Heart left ventricle (tissue), 13 donors: ENCODE measurements at regions not wholly inside any gene's neighbourhood (a gene's known extent, or its start where the extent isn't known, plus 50 kb on each side); places are given as distances from the start of the nearest gene placed in this dataset.

Experiments used
- POLR2A ChIP-seq, 2 donors: fragments of 450-650 bp; IDR thresholded peaks; one replicate each; pipeline ENCODE4 v1.6.1; 2017; ENCODE audit warnings: antibody characterized with exemption in 2 of 2, mild to moderate bottlenecking in 2 of 2, moderate library complexity in 2 of 2
- TF ChIP-seq, protein P1 (sequence below), 12 donors: fragments of 200-600 bp; sonication (generic) in 4 of 12; IDR thresholded peaks; one replicate each; pipeline versions ENCODE4 v1.5.0 to v1.8.0; 2018 to 2022; ENCODE audit warnings: antibody characterized with exemption in 12 of 12, mild to moderate bottlenecking in 5 of 12
- donor health status: ischemic (EF 13 %, LVEDD 7.1; RV severe dilation, severe dysfunction).
- donor health status: DM: no; HTN: yes; CAD: no.
- donor health status: DM: no; HTN: no; CAD: no.
- donor health status: ischemic (EF 25% LVEDD 6.9; RV normal size, moderate dysfunction).
- donor health status: ischemic (EF 25% LVEDD 5.7; RV mildly dilated, moderate dysfunction).
- donor health status: ischemic (EF 35%, LVEDD 5.7; RV mildly dilated, moderate dysfunction).
- donor health status: nonischemic (EF 11% LVEDD 7.7; RV severe dilation, severe dysfunction).
- donor health status: DM: yes; HTN: yes; CAD: no.
- donor health status: PGD.
- donor health status: ischemic (EF 29% LVEDD 5.4; RV normal size, mild dysfunction).
- donor health status: nonischemic (EF 23%, LVEDD 6.1; RV moderate dilation, normal function).

- TF ChIP-seq, protein P1, sequence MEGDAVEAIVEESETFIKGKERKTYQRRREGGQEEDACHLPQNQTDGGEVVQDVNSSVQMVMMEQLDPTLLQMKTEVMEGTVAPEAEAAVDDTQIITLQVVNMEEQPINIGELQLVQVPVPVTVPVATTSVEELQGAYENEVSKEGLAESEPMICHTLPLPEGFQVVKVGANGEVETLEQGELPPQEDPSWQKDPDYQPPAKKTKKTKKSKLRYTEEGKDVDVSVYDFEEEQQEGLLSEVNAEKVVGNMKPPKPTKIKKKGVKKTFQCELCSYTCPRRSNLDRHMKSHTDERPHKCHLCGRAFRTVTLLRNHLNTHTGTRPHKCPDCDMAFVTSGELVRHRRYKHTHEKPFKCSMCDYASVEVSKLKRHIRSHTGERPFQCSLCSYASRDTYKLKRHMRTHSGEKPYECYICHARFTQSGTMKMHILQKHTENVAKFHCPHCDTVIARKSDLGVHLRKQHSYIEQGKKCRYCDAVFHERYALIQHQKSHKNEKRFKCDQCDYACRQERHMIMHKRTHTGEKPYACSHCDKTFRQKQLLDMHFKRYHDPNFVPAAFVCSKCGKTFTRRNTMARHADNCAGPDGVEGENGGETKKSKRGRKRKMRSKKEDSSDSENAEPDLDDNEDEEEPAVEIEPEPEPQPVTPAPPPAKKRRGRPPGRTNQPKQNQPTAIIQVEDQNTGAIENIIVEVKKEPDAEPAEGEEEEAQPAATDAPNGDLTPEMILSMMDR (IDR thresholded peaks at IDR 0.05) = no peak
- no peak for TF ChIP-seq POLR2A (IDR thresholded peaks at IDR 0.05)
These were observed 62.9 kb upstream of the TTC34 start for GRCh38 chr1:2864203-2864905.
